Neutrophil (primary cell): ENCODE measurements at regions not wholly inside any gene's neighbourhood (a gene's known extent, or its start where the extent isn't known, plus 50 kb on each side); places are given as distances from the start of the nearest gene placed in this dataset.

ENCODE experiments used
- H3K27ac ChIP-seq: fragments of 200-600 bp; sonication (generic); 2 replicates; pipeline ENCODE4 v1.5.1; 2016; ENCODE audit warnings: mild to moderate bottlenecking, moderate library complexity
- H3K27me3 ChIP-seq: fragments of 200-600 bp; sonication (generic); 2 replicates; pipeline ENCODE4 v1.6.0; 2016; ENCODE audit warnings: mild to moderate bottlenecking
- H3K36me3 ChIP-seq: fragments of 200-600 bp; sonication (generic); 2 replicates; pipeline ENCODE4 v1.5.1; 2017
- H3K4me1 ChIP-seq, 2 experiments: fragments of 200-600 bp in 1 of 2; sonication (generic) in 1 of 2; 1 replicate in 1 of 2; 2 replicates in 1 of 2; pipeline versions ENCODE4 v1.5.1 to v1.6.1; 2013 to 2016; ENCODE audit warnings: low read depth in 1 of 2, low read length in 1 of 2, mild to moderate bottlenecking in 1 of 2, moderate library complexity in 1 of 2; ENCODE audit not compliant: control insufficient read depth in 1 of 2, insufficient read depth in 1 of 2
- H3K4me3 ChIP-seq, 2 experiments: fragments of 200-600 bp in 1 of 2; sonication (generic) in 1 of 2; 1 replicate in 1 of 2; 2 replicates in 1 of 2; pipeline ENCODE4 v1.5.1; 2013 to 2016; ENCODE audit warnings: low read depth in 1 of 2, low read length in 1 of 2, mild to moderate bottlenecking in 1 of 2, moderate library complexity in 1 of 2
- H3K9me3 ChIP-seq: fragments of 200-600 bp; sonication (generic); 2 replicates; pipeline ENCODE4 v1.5.1; 2016
- CTCF ChIP-seq: fragments of 200-600 bp; sonication (generic); IDR thresholded peaks from 2 replicates; pipeline ENCODE4 v1.5.1; 2016; ENCODE audit warnings: antibody characterized with exemption

- TF ChIP-seq CTCF: no peak
- Histone ChIP-seq H3K27me3 (no peaks in the 10 kb centered on the region), H3K4me1 (no peaks in the 10 kb centered on the region), H3K36me3 (no peaks in the 10 kb centered on the region), H3K9me3 (no peaks in the 10 kb centered on the region), H3K4me3 (no peak overlapping the region), H3K27ac (no peak overlapping the region)
Measured at GRCh38 chr18:43931439-43931838, 654.1 kb upstream of the SYT4 start.

- no peaks in the 10 kb centered on the region for H3K9me3 ChIP-seq
- H3K27me3 ChIP-seq: no peaks in the 10 kb centered on the region
- no peak overlapping the region for H3K4me3 ChIP-seq
- no peaks in the 10 kb centered on the region for H3K36me3 ChIP-seq
- TF ChIP-seq CTCF: no peak
- H3K27ac ChIP-seq: no peak overlapping the region
- H3K4me1 ChIP-seq: no peaks in the 10 kb centered on the region
Measured at GRCh38 chr18:43932140-43932539, 654.9 kb upstream of the SYT4 start.

GRCh38 chr18:43933177-43933576 is 655.9 kb upstream of the SYT4 start:
- Histone ChIP-seq H3K4me3 (no peak overlapping the region), H3K36me3 (no peaks in the 10 kb centered on the region), H3K27ac (no peak overlapping the region), H3K4me1 (no peaks in the 10 kb centered on the region), H3K27me3 (no peaks in the 10 kb centered on the region), H3K9me3 (no peaks in the 10 kb centered on the region)
- no peak for TF ChIP-seq CTCF

- Histone ChIP-seq H3K27ac (no peak overlapping the region), H3K4me1 (no peaks in the 10 kb centered on the region), H3K4me3 (no peak overlapping the region), H3K9me3 (no peaks in the 10 kb centered on the region), H3K36me3 (no peaks in the 10 kb centered on the region), H3K27me3 (no peaks in the 10 kb centered on the region)
- no peak for TF ChIP-seq CTCF
Measured at GRCh38 chr18:43934322-43934721, 657.0 kb upstream of the SYT4 start.

- H3K4me3 ChIP-seq: no peak overlapping the region
- no peaks in the 10 kb centered on the region for H3K9me3 ChIP-seq
- no peak overlapping the region for H3K27ac ChIP-seq
- TF ChIP-seq CTCF: no peak
- no peaks in the 10 kb centered on the region for H3K36me3 ChIP-seq
- H3K27me3 ChIP-seq: no peaks in the 10 kb centered on the region
- H3K4me1 ChIP-seq: no peaks in the 10 kb centered on the region
Measured at GRCh38 chr18:43934781-43935471, 657.6 kb upstream of the SYT4 start.
